ENCODE measurements at regions not wholly inside any gene's neighbourhood (a gene's known extent, or its start where the extent isn't known, plus 50 kb on each side); places are given as distances from the start of the nearest gene placed in this dataset.

- H3K9ac ChIP-seq (ENCODE audit: low read depth, low read length), result no peak overlapping the region
- H3K36me3 ChIP-seq (ENCODE audit: insufficient read depth, low read length), result no peaks in the 10 kb centered on the region
- H3K9me3 ChIP-seq (ENCODE audit: control insufficient read depth, insufficient read depth, low read length), result peaks cover 8% of the 10 kb centered on the region
- no peaks in the 10 kb centered on the region for H3K4me1 ChIP-seq (ENCODE audit: insufficient read depth, low read length)
Measured at GRCh38 chr15:39318231-39318630, 262.6 kb upstream of the THBS1 start.

DNA sequence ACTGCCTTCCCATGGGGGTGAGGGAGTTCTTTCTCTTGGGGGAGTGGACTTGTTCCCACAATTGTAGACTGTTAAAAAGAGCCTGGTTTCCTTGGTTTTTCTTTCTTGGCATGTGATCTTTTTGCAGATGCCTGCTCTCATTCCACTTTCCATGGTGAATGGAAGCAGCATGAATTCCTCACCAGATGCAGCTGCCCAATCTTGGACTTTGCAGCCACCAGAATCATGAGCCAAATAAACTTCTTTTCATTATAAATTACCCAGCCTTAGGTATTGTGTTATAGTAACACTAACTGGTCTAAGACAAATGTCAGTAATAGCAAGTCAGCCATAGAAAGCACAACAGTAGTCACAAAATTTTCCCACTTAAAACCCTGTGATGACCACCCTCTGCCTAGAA lies 260.5 kb upstream of the THBS1 start:
- H3K9me3 ChIP-seq (ENCODE audit: control insufficient read depth, insufficient read depth, low read length), result peaks cover 8% of the 10 kb centered on the region
- no peaks in the 10 kb centered on the region for H3K36me3 ChIP-seq (ENCODE audit: insufficient read depth, low read length)
- no peaks in the 10 kb centered on the region for H3K4me1 ChIP-seq (ENCODE audit: insufficient read depth, low read length)
- H3K9ac ChIP-seq (ENCODE audit: low read depth, low read length), result no peak overlapping the region

DNA sequence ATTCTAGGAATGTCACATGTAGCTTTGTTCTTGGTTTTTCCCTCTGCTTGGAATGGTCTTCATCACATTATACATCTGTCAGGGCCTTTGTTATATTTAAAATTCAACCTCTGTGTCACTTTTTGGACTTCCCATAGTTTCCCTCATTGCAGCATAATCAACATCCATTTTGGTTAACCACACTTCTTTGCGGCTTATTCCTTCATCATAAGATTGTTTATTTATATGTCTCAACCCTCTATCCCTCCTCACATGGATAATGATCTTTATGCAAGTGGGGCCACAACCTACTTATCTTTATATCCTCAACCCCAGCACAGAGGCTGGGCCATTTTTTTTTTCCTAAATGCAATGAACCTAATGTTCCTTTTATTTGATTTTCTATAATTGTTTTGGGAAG lies 260.0 kb upstream of the THBS1 start:
- Histone ChIP-seq H3K4me1 (ENCODE audit: insufficient read depth, low read length) (no peaks in the 10 kb centered on the region), H3K36me3 (ENCODE audit: insufficient read depth, low read length) (no peaks in the 10 kb centered on the region), H3K9me3 (ENCODE audit: control insufficient read depth, insufficient read depth, low read length) (peaks cover 8% of the 10 kb centered on the region), H3K9ac (ENCODE audit: low read depth, low read length) (no peak overlapping the region)

DNA sequence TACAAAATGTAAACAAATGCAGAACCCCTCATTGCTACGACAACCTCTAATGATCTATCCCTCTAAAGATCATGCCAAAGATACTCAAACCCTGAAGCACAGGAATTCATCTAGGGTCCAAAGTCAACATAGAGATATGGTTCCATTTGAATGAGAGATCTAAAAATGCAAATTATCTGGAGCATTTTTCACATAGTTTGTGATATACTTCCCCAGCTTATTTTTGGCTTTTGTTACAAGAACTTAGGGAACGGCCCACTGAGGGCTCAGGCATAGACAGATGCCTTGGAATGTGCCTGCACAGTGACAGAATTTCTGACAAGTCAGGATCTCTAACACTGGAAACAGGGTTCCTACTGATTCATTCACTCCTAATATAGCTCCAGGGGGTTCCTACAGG lies 258.9 kb upstream of the THBS1 start:
- Histone ChIP-seq H3K36me3 (ENCODE audit: insufficient read depth, low read length) (no peaks in the 10 kb centered on the region), H3K9me3 (ENCODE audit: control insufficient read depth, insufficient read depth, low read length) (peaks cover 8% of the 10 kb centered on the region), H3K4me1 (ENCODE audit: insufficient read depth, low read length) (no peaks in the 10 kb centered on the region), H3K9ac (ENCODE audit: low read depth, low read length) (no peak overlapping the region)

GRCh38 chr15:39323157-39323556 lies 257.7 kb upstream of the THBS1 start:
- Histone ChIP-seq H3K36me3 (ENCODE audit: insufficient read depth, low read length) (no peaks in the 10 kb centered on the region), H3K9me3 (ENCODE audit: control insufficient read depth, insufficient read depth, low read length) (peaks cover 8% of the 10 kb centered on the region), H3K4me1 (ENCODE audit: insufficient read depth, low read length) (no peaks in the 10 kb centered on the region), H3K9ac (ENCODE audit: low read depth, low read length) (no peak overlapping the region)

DNA sequence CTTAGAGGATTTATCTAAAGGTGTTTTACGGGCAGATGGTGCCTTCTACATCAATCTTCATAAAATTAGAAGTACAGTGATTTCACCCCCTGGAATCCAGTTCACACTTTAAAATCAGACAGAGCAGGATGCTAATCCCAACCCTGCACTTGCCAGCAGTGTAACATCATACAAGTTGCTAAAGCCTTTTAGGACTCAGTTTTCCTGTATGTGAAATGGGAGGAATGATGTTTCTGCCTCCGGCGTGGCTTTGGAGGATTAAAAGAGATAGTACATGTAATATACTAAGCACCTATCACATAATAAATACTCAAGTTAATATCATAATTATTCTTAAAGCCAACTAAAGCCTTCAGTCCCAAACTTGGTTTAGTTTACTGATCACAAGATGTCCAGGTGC lies 257.2 kb upstream of the THBS1 start:
- peaks cover 8% of the 10 kb centered on the region for H3K9me3 ChIP-seq (ENCODE audit: control insufficient read depth, insufficient read depth, low read length)
- no peak overlapping the region for H3K9ac ChIP-seq (ENCODE audit: low read depth, low read length)
- no peaks in the 10 kb centered on the region for H3K4me1 ChIP-seq (ENCODE audit: insufficient read depth, low read length)
- no peaks in the 10 kb centered on the region for H3K36me3 ChIP-seq (ENCODE audit: insufficient read depth, low read length)

DNA sequence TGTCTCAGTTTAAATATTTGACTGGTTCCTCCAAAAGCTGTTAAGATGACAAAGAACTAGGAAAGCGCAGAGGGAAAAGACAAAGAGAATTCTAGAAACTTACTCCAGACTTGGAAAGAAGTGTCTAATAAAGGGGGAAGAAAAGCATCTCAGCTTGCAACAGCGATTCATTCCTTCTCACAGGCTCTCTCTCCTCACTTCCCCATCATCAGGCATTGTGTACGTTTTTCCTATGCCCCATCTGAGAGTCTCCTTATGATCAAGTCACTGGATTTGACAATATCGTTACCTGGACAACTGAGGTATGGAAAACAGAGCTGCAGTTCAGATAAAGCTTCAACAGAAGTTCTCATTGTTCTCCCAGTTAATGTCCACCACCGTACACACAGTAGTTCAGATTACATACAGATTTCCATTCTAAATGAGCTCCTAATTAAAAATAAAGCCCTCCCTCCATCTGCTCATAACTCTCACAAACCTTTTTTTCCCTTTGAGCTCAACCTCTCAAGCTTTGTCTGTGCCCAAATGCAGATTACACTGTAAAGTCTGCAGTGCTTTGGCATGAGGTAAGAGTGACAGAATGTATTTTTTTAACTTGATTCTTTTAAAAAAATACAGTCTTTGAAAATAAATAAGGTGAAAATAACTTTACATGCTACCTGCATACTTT lies 254.4 kb upstream of the THBS1 start:
- Histone ChIP-seq H3K9me3 (ENCODE audit: control insufficient read depth, insufficient read depth, low read length) (no peaks in the 10 kb centered on the region), H3K36me3 (ENCODE audit: insufficient read depth, low read length) (no peaks in the 10 kb centered on the region), H3K4me1 (ENCODE audit: insufficient read depth, low read length) (no peaks in the 10 kb centered on the region), H3K9ac (ENCODE audit: low read depth, low read length) (no peak overlapping the region)

- Histone ChIP-seq H3K36me3 (ENCODE audit: insufficient read depth, low read length) (no peaks in the 10 kb centered on the region), H3K9ac (ENCODE audit: low read depth, low read length) (no peak overlapping the region), H3K9me3 (ENCODE audit: control insufficient read depth, insufficient read depth, low read length) (no peaks in the 10 kb centered on the region), H3K4me1 (ENCODE audit: insufficient read depth, low read length) (no peaks in the 10 kb centered on the region)
Measured at GRCh38 chr15:39327005-39327730, 253.7 kb upstream of the THBS1 start.

GRCh38 chr15:39330061-39330460 lies 250.8 kb upstream of the THBS1 start:
- no peaks in the 10 kb centered on the region for H3K4me1 ChIP-seq (ENCODE audit: insufficient read depth, low read length)
- H3K9me3 ChIP-seq (ENCODE audit: control insufficient read depth, insufficient read depth, low read length), result no peaks in the 10 kb centered on the region
- H3K9ac ChIP-seq (ENCODE audit: low read depth, low read length), result no peak overlapping the region
- no peaks in the 10 kb centered on the region for H3K36me3 ChIP-seq (ENCODE audit: insufficient read depth, low read length)

- no peaks in the 10 kb centered on the region for H3K36me3 ChIP-seq (ENCODE audit: insufficient read depth, low read length)
- H3K9ac ChIP-seq (ENCODE audit: low read depth, low read length), result no peak overlapping the region
- no peaks in the 10 kb centered on the region for H3K9me3 ChIP-seq (ENCODE audit: control insufficient read depth, insufficient read depth, low read length)
- no peaks in the 10 kb centered on the region for H3K4me1 ChIP-seq (ENCODE audit: insufficient read depth, low read length)
Measured at GRCh38 chr15:39331584-39331983, 249.3 kb upstream of the THBS1 start.

- H3K4me1 ChIP-seq (ENCODE audit: insufficient read depth, low read length), result no peaks in the 10 kb centered on the region
- no peak overlapping the region for H3K9ac ChIP-seq (ENCODE audit: low read depth, low read length)
- H3K36me3 ChIP-seq (ENCODE audit: insufficient read depth, low read length), result no peaks in the 10 kb centered on the region
- no peaks in the 10 kb centered on the region for H3K9me3 ChIP-seq (ENCODE audit: control insufficient read depth, insufficient read depth, low read length)
Measured at GRCh38 chr15:39332846-39333245, 248.0 kb upstream of the THBS1 start.

DNA sequence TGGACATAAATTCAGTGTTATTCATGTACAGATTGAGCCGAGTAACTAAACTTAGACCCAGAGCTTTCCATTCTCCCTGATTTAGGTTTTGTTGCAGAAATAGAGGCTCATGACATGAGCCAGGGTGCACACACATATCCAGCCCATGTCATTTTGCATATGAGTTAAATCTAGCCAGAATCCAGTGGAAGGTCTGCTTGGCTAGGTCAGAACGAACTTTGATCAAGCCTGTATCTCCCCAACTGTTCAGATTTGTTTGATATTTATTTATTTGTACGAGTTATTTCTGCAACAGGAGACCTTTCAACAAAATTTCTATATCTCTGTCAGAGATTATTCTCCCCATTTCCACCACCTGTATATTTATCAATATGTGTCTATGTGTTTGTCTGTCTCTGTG lies 247.5 kb upstream of the THBS1 start:
- H3K9me3 ChIP-seq (ENCODE audit: control insufficient read depth, insufficient read depth, low read length), result no peaks in the 10 kb centered on the region
- no peaks in the 10 kb centered on the region for H3K36me3 ChIP-seq (ENCODE audit: insufficient read depth, low read length)
- no peaks in the 10 kb centered on the region for H3K4me1 ChIP-seq (ENCODE audit: insufficient read depth, low read length)
- no peak overlapping the region for H3K9ac ChIP-seq (ENCODE audit: low read depth, low read length)

DNA sequence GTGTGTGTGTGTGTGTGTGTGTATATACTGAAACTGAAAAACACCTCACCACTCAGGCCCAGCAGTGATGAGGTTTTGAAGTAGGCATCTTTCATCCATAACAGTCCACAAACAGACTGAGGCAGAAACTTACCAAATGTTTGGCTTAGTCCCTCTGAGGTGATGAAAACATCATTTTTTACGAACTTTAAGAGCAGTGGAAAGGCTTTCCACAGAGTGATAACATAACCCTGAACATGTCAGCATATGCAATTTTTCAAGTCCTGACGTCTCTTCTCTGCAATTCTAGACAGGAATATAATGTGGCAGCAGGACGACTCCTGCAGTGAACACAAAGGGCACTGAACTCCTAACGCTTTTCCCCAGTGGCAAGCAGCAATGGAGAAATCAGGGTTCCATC lies 247.0 kb upstream of the THBS1 start:
- Histone ChIP-seq H3K9me3 (ENCODE audit: control insufficient read depth, insufficient read depth, low read length) (no peaks in the 10 kb centered on the region), H3K36me3 (ENCODE audit: insufficient read depth, low read length) (no peaks in the 10 kb centered on the region), H3K4me1 (ENCODE audit: insufficient read depth, low read length) (no peaks in the 10 kb centered on the region), H3K9ac (ENCODE audit: low read depth, low read length) (no peak overlapping the region)

- no peaks in the 10 kb centered on the region for H3K4me1 ChIP-seq (ENCODE audit: insufficient read depth, low read length)
- no peaks in the 10 kb centered on the region; the same call in 1 of the 2 replicates for H3K36me3 ChIP-seq (ENCODE audit: insufficient read depth, low read length)
- no peak overlapping the region for H3K9ac ChIP-seq (ENCODE audit: low read depth, low read length)
- no peaks in the 10 kb centered on the region for H3K9me3 ChIP-seq (ENCODE audit: control insufficient read depth, insufficient read depth, low read length)
Measured at GRCh38 chr15:39336926-39337325, 244.0 kb upstream of the THBS1 start.

DNA sequence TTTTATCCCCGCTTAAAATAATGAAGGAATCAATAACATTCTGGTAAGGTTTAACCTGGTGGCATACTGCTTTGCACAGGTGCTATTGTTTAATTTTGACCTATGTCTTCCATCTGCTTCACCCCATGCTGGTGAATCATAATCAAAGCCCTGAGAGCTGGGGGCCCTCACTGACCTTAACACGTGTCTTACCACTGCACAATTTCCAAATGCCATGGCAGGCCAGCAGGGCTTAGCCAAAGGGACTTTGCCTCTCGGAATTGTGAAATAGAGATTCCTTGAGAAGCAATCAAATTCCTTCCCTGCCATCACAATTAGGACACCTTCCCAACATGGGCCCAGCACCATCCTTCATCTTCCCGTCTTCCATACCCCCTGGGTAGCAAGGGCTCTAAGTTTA lies 242.6 kb upstream of the THBS1 start:
- no peaks in the 10 kb centered on the region for H3K9me3 ChIP-seq (ENCODE audit: control insufficient read depth, insufficient read depth, low read length)
- no peaks in the 10 kb centered on the region for H3K4me1 ChIP-seq (ENCODE audit: insufficient read depth, low read length)
- no peak overlapping the region for H3K9ac ChIP-seq (ENCODE audit: low read depth, low read length)
- H3K36me3 ChIP-seq (ENCODE audit: insufficient read depth, low read length), result no peaks in the 10 kb centered on the region; the same call in 1 of the 2 replicates

All from ES-I3 (cell line).